Liver (tissue), 8 donors: ENCODE measurements at regions not wholly inside any gene's neighbourhood (a gene's known extent, or its start where the extent isn't known, plus 50 kb on each side); places are given as distances from the start of the nearest gene placed in this dataset.

Source experiments
- DNase-seq: peaks from one replicate; pipeline ENCODE4 v3.0.0-alpha.2; 2017; ENCODE audit warnings: low spot score
- H3K27ac ChIP-seq, 2 donors: one replicate each; pipeline ENCODE4 v1.7.0; 2013; ENCODE audit warnings: inconsistent platforms in 2 of 2, low read length in 2 of 2, control low read depth in 1 of 2, low read depth in 1 of 2, mild to moderate bottlenecking in 1 of 2
- H3K27me3 ChIP-seq, 4 donors: one replicate each; pipeline versions ENCODE4 v1.6.1 to v1.7.0; 2013; ENCODE audit warnings: low read length in 3 of 4, inconsistent platforms in 1 of 4, mild to moderate bottlenecking in 1 of 4, moderate library complexity in 1 of 4; ENCODE audit not compliant: control insufficient read depth in 4 of 4, insufficient read depth in 4 of 4
- H3K36me3 ChIP-seq, 4 donors: one replicate each; pipeline versions ENCODE4 v1.6.1 to v1.7.0; 2013; ENCODE audit warnings: low read length in 3 of 4, mild to moderate bottlenecking in 3 of 4, low read depth in 1 of 4, moderate library complexity in 1 of 4; ENCODE audit not compliant: control insufficient read depth in 4 of 4, insufficient read depth in 3 of 4
- H3K4me1 ChIP-seq, 4 donors: one replicate each; pipeline versions ENCODE4 v1.6.1 to v1.7.0; 2013; ENCODE audit warnings: low read length in 3 of 4, mild to moderate bottlenecking in 3 of 4, moderate library complexity in 1 of 4; ENCODE audit not compliant: control insufficient read depth in 4 of 4, insufficient read depth in 4 of 4
- H3K4me3 ChIP-seq, 3 donors: one replicate each; pipeline versions ENCODE4 v1.6.1 to v1.7.0; 2013; ENCODE audit warnings: low read length in 3 of 3, control low read depth in 1 of 3, low read depth in 1 of 3, mild to moderate bottlenecking in 1 of 3
- H3K9ac ChIP-seq, 2 donors: one replicate each; pipeline ENCODE4 v1.7.0; 2013; ENCODE audit warnings: low read length in 2 of 2, mild to moderate bottlenecking in 2 of 2, moderate library complexity in 2 of 2, control low read depth in 1 of 2, low read depth in 1 of 2
- H3K9me3 ChIP-seq, 4 donors: one replicate each; pipeline versions ENCODE4 v1.6.1 to v1.7.0; 2013; ENCODE audit warnings: low read length in 3 of 4; ENCODE audit not compliant: control insufficient read depth in 4 of 4
- ATF3 ChIP-seq: IDR thresholded peaks from 2 replicates; pipeline ENCODE4 v1.6.1; 2016; ENCODE audit warnings: antibody characterized with exemption
- CTCF ChIP-seq: fragments of 150-350 bp; IDR thresholded peaks from 2 replicates; pipeline ENCODE4 v1.5.1; 2017; ENCODE audit warnings: improper control_type of control experiment, low read depth, low read length; ENCODE audit not compliant: missing input control
- EGR1 ChIP-seq, 2 donors: IDR thresholded peaks; 2 replicates each; pipeline ENCODE4 v1.6.1; 2016 to 2018; ENCODE audit warnings: antibody characterized with exemption in 2 of 2, low read depth in 2 of 2
- FOXA1 ChIP-seq: IDR thresholded peaks from 2 replicates; pipeline ENCODE4 v1.6.1; 2016; ENCODE audit warnings: antibody characterized with exemption
- FOXA2 ChIP-seq: IDR thresholded peaks from 2 replicates; pipeline ENCODE4 v1.6.1; 2016; ENCODE audit warnings: antibody characterized with exemption
- GABPA ChIP-seq, 2 donors: IDR thresholded peaks in 1 of 2; conservative IDR thresholded peaks in 1 of 2; 2 replicates each; pipeline ENCODE4 v1.6.1; 2016; ENCODE audit warnings: antibody characterized with exemption in 2 of 2, mild to moderate bottlenecking in 1 of 2, moderate library complexity in 1 of 2
- HNF4A ChIP-seq, 2 donors: conservative IDR thresholded peaks; 2 replicates each; pipeline ENCODE4 v1.6.1; 2016; ENCODE audit warnings: antibody characterized with exemption in 2 of 2, mild to moderate bottlenecking in 2 of 2
- HNF4G ChIP-seq: IDR thresholded peaks from 2 replicates; pipeline ENCODE4 v1.6.1; 2016; ENCODE audit warnings: antibody characterized with exemption
- JUND ChIP-seq, 2 donors: IDR thresholded peaks; 2 replicates each; pipeline ENCODE4 v1.6.1; 2016; ENCODE audit warnings: antibody characterized with exemption in 2 of 2
- MAX ChIP-seq: IDR thresholded peaks from 2 replicates; pipeline ENCODE4 v1.6.1; 2016; ENCODE audit warnings: antibody characterized with exemption
- NR2F2 ChIP-seq: IDR thresholded peaks from 2 replicates; pipeline ENCODE4 v1.6.1; 2016; ENCODE audit warnings: antibody characterized with exemption
- RAD21 ChIP-seq, 2 donors: IDR thresholded peaks; 2 replicates each; pipeline ENCODE4 v1.6.1; 2016; ENCODE audit warnings: antibody characterized with exemption in 2 of 2, mild to moderate bottlenecking in 2 of 2
- REST ChIP-seq: IDR thresholded peaks from 2 replicates; pipeline ENCODE4 v1.6.1; 2016; ENCODE audit warnings: antibody characterized with exemption, mild to moderate bottlenecking
- RXRA ChIP-seq, 2 donors: IDR thresholded peaks; 2 replicates each; pipeline ENCODE4 v1.6.1; 2017 to 2018; ENCODE audit warnings: antibody characterized with exemption in 2 of 2, mild to moderate bottlenecking in 1 of 2
- SP1 ChIP-seq: IDR thresholded peaks from 2 replicates; pipeline ENCODE4 v1.6.1; 2018; ENCODE audit warnings: antibody characterized with exemption, mild to moderate bottlenecking
- TAF1 ChIP-seq: conservative IDR thresholded peaks from 2 replicates; pipeline ENCODE4 v1.6.1; 2016; ENCODE audit warnings: antibody characterized with exemption, mild to moderate bottlenecking
- YY1 ChIP-seq: IDR thresholded peaks from 2 replicates; pipeline ENCODE4 v1.6.1; 2016; ENCODE audit warnings: antibody characterized with exemption, mild to moderate bottlenecking
- ZBTB33 ChIP-seq: IDR thresholded peaks from 2 replicates; pipeline ENCODE4 v1.6.1; 2016; ENCODE audit warnings: antibody characterized with exemption
- WGBS: extraction: QIAGEN DNeasy Blood & Tissue Kit; methylation state at CpG from one replicate; pipeline ENCODE4 v1.1.7; 2013; 5-methylcytosine and 5-hydroxymethylcytosine counted together
- donor health status: healthy.
- donor health status: healthy.
- donor health status: healthy.
- donor health status: healthy.
- donor health status: healthy.

GRCh38 chr17:74061758-74062157, 141.7 kb upstream of the RPL38 start:
- no peak for DNase-seq
- no peaks in the 10 kb centered on the region for H3K36me3 ChIP-seq
- peaks cover 0 to 3% (median 0%) of the 10 kb centered on the region in 4 donors for H3K9me3 ChIP-seq
- TF ChIP-seq ZBTB33 (no peak), FOXA2 (no peak), EGR1 (IDR thresholded peaks at IDR 0.05; ENCODE audit: low read depth in 2 of 2) (no peak), YY1 (no peak), RAD21 (IDR thresholded peaks at IDR 0.05) (no peak), HNF4A (conservative IDR thresholded peaks at IDR 0.05) (no peak), HNF4G (no peak), SP1 (no peak), NR2F2 (no peak), FOXA1 (no peak), ATF3 (no peak), MAX (no peak), GABPA (IDR thresholded peaks at IDR 0.05 in 1 of 2, conservative IDR thresholded peaks at IDR 0.05 in 1 of 2) (no peak), REST (no peak)
- no peak overlapping the region for H3K27ac ChIP-seq
- 66% methylated on average over 5 of the region's 5 CpGs for WGBS
- peaks cover 0 to 6% (median 0%) of the 10 kb centered on the region in 4 donors for H3K27me3 ChIP-seq
- H3K4me3 ChIP-seq: no peak overlapping the region
- no peak overlapping the region for H3K9ac ChIP-seq
- H3K4me1 ChIP-seq: no peaks in the 10 kb centered on the region

GRCh38 chr17:74062234-74062633, 141.2 kb upstream of the RPL38 start:
- Histone ChIP-seq H3K36me3 (no peaks in the 10 kb centered on the region), H3K4me1 (no peaks in the 10 kb centered on the region), H3K9ac (no peak overlapping the region), H3K4me3 (no peak overlapping the region), H3K27ac (no peak overlapping the region), H3K9me3 (no peaks in the 10 kb centered on the region), H3K27me3 (peaks cover 0 to 6% (median 0%) of the 10 kb centered on the region in 4 donors)
- 70% methylated on average over 3 of the region's 3 CpGs for WGBS
- TF ChIP-seq HNF4A (conservative IDR thresholded peaks at IDR 0.05) (no peak), ATF3 (no peak), TAF1 (no peak), FOXA2 (no peak), RXRA (IDR thresholded peaks at IDR 0.05) (no peak), MAX (no peak), ZBTB33 (no peak), RAD21 (IDR thresholded peaks at IDR 0.05) (no peak), HNF4G (no peak), YY1 (no peak), JUND (IDR thresholded peaks at IDR 0.05) (no peak), SP1 (no peak), CTCF (no peak), NR2F2 (no peak)
- no peak for DNase-seq
